GM12878 (cell line): ENCODE measurements at regions not wholly inside any gene's neighbourhood (a gene's known extent, or its start where the extent isn't known, plus 50 kb on each side); places are given as distances from the start of the nearest gene placed in this dataset.

Experiments
- ATAC-seq: fragments of 200-7000 bp; cut with Tn5 transposase; 3 replicates; pipeline ENCODE4 v1.9.1; 2020; ENCODE audit warnings: mild to moderate bottlenecking, moderate library complexity
- BruUV-seq: library from RNA; stranded (reverse); fragments of 400-500 nt; replicated peaks from 2 replicates; lab custom pipeline; 2021; lab: Mats Ljungman, UMichigan
- CTCF ChIA-PET: fragments of 300-600 bp; sonication (Branson Sonifier 250); formaldehyde crosslinking; extraction: SDS; loops from one replicate; lab custom pipeline; 2021; ENCODE audit warnings: inconsistent platforms; lab: Yijun Ruan, JAX
- POLR2A ChIA-PET: fragments of 350-600 bp; formaldehyde crosslinking; extraction: SDS; loops from one replicate; lab custom pipeline; 2021; ENCODE audit warnings: inconsistent platforms; lab: Charles Lee
- RAD21 ChIA-PET: fragments of 300-600 bp; sonication (Branson Sonifier 250); formaldehyde crosslinking; loops from one replicate; lab custom pipeline; 2023; ENCODE audit warnings: antibody characterized with exemption; ENCODE audit not compliant: unreplicated experiment; lab: Charles Lee
- SMC1A ChIA-PET: fragments of 300-600 bp; sonication (Branson Sonifier 250); formaldehyde crosslinking; loops from one replicate; lab custom pipeline; 2023; ENCODE audit not compliant: unreplicated experiment, uncharacterized antibody; lab: Charles Lee
- DNase-seq: peaks from one replicate; pipeline ENCODE4 v3.0.0-alpha.2; 2011; ENCODE audit warnings: low read depth, low spot score
- FAIRE-seq: peaks from 3 replicates; lab custom pipeline; 2011; peaks lifted over from hg19 to GRCh38; lab: Jason Lieb, UNC
- H2AFZ ChIP-seq: 2 replicates; pipeline ENCODE4 v1.6.0; 2011; ENCODE audit warnings: low read depth, low read length, control low read depth; ENCODE audit not compliant: control insufficient read depth
- H3K27ac ChIP-seq: 2 replicates; pipeline ENCODE4 v1.5.1; 2011; ENCODE audit warnings: control low read depth; ENCODE audit not compliant: control insufficient read depth, insufficient read depth
- H3K27me3 ChIP-seq, 2 experiments: replicated peaks in 1 of 2; 2 replicates each; pipeline versions ENCODE4 v1.6.0 to v1.6.1; 2011; ENCODE audit warnings: low read length in 1 of 2; ENCODE audit not compliant: control insufficient read depth in 2 of 2, insufficient read depth in 2 of 2
- H3K36me3 ChIP-seq, 2 experiments: 2 replicates each; pipeline ENCODE4 v1.5.1; 2011; ENCODE audit warnings: low read length in 1 of 2; ENCODE audit not compliant: control insufficient read depth in 2 of 2, insufficient read depth in 2 of 2
- H3K4me1 ChIP-seq: 2 replicates; pipeline ENCODE4 v1.6.1; 2011; ENCODE audit warnings: mild to moderate bottlenecking, low read length, moderate library complexity, mixed read lengths; ENCODE audit not compliant: control insufficient read depth, insufficient read depth
- H3K4me2 ChIP-seq: 2 replicates; pipeline ENCODE4 v1.6.0; 2011; ENCODE audit warnings: control low read depth; ENCODE audit not compliant: control insufficient read depth, insufficient read depth
- H3K4me3 ChIP-seq: fragments of 200-600 bp; sonication (generic); 2 replicates; pipeline ENCODE4 v1.5.1; 2016
- H3K79me2 ChIP-seq: 2 replicates; pipeline ENCODE4 v1.6.0; 2011; ENCODE audit warnings: low read length; ENCODE audit not compliant: control insufficient read depth, insufficient read depth
- H3K9ac ChIP-seq: 2 replicates; pipeline ENCODE4 v1.8.0; 2011; ENCODE audit warnings: low read length, control low read depth, mixed read lengths; ENCODE audit not compliant: control insufficient read depth, insufficient read depth
- H3K9me3 ChIP-seq: replicated peaks from 3 replicates; pipeline ENCODE4 v1.5.1; 2011; ENCODE audit warnings: mild to moderate bottlenecking, low read length; ENCODE audit not compliant: control insufficient read depth, insufficient read depth
- H4K20me1 ChIP-seq: 2 replicates; pipeline ENCODE4 v1.6.0; 2011; ENCODE audit not compliant: control insufficient read depth, insufficient read depth
- CHD4 ChIP-seq: fragments of 200-600 bp; sonication (generic); IDR thresholded peaks from 2 replicates; pipeline ENCODE4 v1.6.1; 2016; ENCODE audit warnings: mild to moderate bottlenecking
- CTCF ChIP-seq, 3 experiments: IDR thresholded peaks in 2 of 3; conservative IDR thresholded peaks in 1 of 3; 2 replicates each; pipeline ENCODE4 v1.5.1; 2011; ENCODE audit warnings: low read depth in 3 of 3, low read length in 3 of 3, mild to moderate bottlenecking in 3 of 3, control low read depth in 2 of 3, moderate library complexity in 2 of 3, inconsistent platforms in 1 of 3, mixed read lengths in 1 of 3; ENCODE audit not compliant: control insufficient read depth in 2 of 3, insufficient read depth in 1 of 3; ENCODE audit errors: extremely low read depth in 1 of 3
- FOXK2 ChIP-seq: fragments of 450-650 bp; IDR thresholded peaks from 2 replicates; pipeline ENCODE4 v1.6.1; 2017; ENCODE audit warnings: mild to moderate bottlenecking, moderate library complexity
- KDM1A ChIP-seq: fragments of 200-600 bp; sonication (generic); IDR thresholded peaks from 2 replicates; pipeline ENCODE4 v1.6.1; 2016; ENCODE audit warnings: borderline replicate concordance
- RAD21 ChIP-seq: IDR thresholded peaks from 2 replicates; pipeline ENCODE4 v1.6.1; 2011; ENCODE audit warnings: mild to moderate bottlenecking, low read depth, low read length, moderate library complexity; ENCODE audit not compliant: insufficient read depth
- SMC3 ChIP-seq: IDR thresholded peaks from 2 replicates; pipeline ENCODE4 v1.6.1; 2011; ENCODE audit warnings: low read length, improper control_type of control experiment, borderline replicate concordance
- WGBS: methylation state at CpG from one replicate; pipeline ENCODE4 v1.1.6; 2016; ENCODE audit warnings: low lambda C conversion rate; ENCODE audit not compliant: insufficient replicate concordance, insufficient coverage; ENCODE audit errors: missing lambda C conversion rate; 5-methylcytosine and 5-hydroxymethylcytosine counted together
- in situ Hi-C: fragments of 300-500 bp; cut with MboI; formaldehyde crosslinking; loops from 9 replicates; pipeline ENCODE4 v1.14.3; 2018; ENCODE audit warnings: mixed read lengths
- intact Hi-C: fragments of 100-400 bp; cut with micrococcal nuclease; formaldehyde crosslinking; loops from one replicate; pipeline ENCODE4 v1.14.2; 2022; ENCODE audit not compliant: unreplicated experiment
- TF ChIP-seq, protein P1 (sequence below): fragments of 450-650 bp; IDR thresholded peaks from 2 replicates; pipeline ENCODE4 v1.6.1; 2016; ENCODE audit warnings: mild to moderate bottlenecking, moderate library complexity, borderline replicate concordance

DNA sequence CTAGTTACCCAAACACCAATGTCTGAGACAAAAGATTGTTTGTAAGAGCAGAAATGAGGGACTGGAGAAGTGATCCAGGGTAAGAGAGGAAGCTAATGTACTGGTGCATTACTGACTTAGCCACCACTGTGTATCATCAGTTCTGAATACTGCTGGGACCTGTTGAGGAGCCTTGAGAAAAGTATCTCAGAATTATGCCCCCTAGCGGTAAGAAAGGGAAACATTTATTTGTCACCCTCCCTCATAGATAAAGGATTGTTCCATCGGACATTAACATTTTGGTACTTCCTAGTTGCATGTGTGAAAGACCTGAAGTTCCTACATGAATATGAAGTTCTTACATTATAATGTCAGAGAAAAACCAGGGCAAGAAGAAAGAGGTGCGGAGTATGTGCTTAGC is 612.5 kb downstream of the FSCB start:
- DNase-seq = no peak
- ATAC-seq = no peak
- RAD21 ChIA-PET = no interaction called here
- TF ChIP-seq SMC3 = peak; percentile 6; the same call in 1 of the 2 replicates
- TF ChIP-seq KDM1A = no peak
- 0 out of 2 replicates have a peak, but pooled peaks have one; percentile 15 for TF ChIP-seq RAD21
- peak; percentile 22 to 39 (median 29); a peak in 4 of 6 replicates for TF ChIP-seq CTCF (IDR thresholded peaks at IDR 0.05 in 2 of 3, conservative IDR thresholded peaks at IDR 0.05 in 1 of 3; ENCODE audit: control insufficient read depth in 2 of 3, extremely low read depth in 1 of 3, insufficient read depth in 1 of 3, low read depth in 3 of 3, low read length in 3 of 3)
- TF ChIP-seq CHD4 = no peak
- TF ChIP-seq, all 136 proteins: peak for 3
- H4K20me1 ChIP-seq = no peaks in the 10 kb centered on the region
- no peaks in the 10 kb centered on the region for H3K36me3 ChIP-seq
- ChIA-PET POLR2A (no interaction called here), CTCF (interaction anchor here (0.5 kb wide), 1 partner anchor 1662 kb away, joined by 3 read pairs; no protein-coding TSS in a partner anchor), SMC1A (no interaction called here)
- peak; percentile 27 for FAIRE-seq
- no TSS peak for BruUV-seq
- H2AFZ ChIP-seq = no peak overlapping the region
- no peak overlapping the region for H3K4me3 ChIP-seq
- no peak overlapping the region for H3K9ac ChIP-seq
- H3K4me2 ChIP-seq = no peak overlapping the region
- no peaks in the 10 kb centered on the region for H3K27me3 ChIP-seq
- no peaks in the 10 kb centered on the region for H3K79me2 ChIP-seq
- no peaks in the 10 kb centered on the region for H3K4me1 ChIP-seq
- H3K9me3 ChIP-seq = no peaks in the 10 kb centered on the region
- intact Hi-C loops = no loop called here
- H3K27ac ChIP-seq = no peak overlapping the region
- in situ Hi-C loops = no loop called here
- WGBS = 25% methylated on average over 3 of the region's 3 CpGs

DNA sequence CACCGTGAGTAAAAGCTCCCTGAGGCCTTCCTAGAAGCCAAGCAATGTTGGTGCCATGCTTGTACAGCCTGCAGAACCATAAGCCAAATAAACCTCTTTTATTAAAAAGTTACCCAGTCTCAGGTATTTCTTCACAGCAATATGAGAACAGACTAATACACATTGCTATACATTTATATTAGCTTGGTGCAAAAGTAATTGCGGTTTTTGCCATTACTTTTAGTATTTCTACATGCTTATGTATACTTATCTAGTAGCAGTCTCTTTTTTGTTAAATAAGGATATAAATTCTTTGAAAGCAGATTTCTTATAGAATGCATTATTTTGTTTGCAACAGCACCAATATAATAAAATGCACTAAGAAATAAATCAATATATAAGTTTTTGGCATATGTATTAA is 619.6 kb downstream of the FSCB start:
- WGBS = 27% methylated on average over 2 of the region's 2 CpGs

More for the DNA sequence above, 619.6 kb downstream of the FSCB start:
- ChIA-PET CTCF (no interaction called here), POLR2A (no interaction called here), SMC1A (no interaction called here), RAD21 (no interaction called here)
- H3K9me3 ChIP-seq = no peaks in the 10 kb centered on the region
- TF ChIP-seq, protein P1, sequence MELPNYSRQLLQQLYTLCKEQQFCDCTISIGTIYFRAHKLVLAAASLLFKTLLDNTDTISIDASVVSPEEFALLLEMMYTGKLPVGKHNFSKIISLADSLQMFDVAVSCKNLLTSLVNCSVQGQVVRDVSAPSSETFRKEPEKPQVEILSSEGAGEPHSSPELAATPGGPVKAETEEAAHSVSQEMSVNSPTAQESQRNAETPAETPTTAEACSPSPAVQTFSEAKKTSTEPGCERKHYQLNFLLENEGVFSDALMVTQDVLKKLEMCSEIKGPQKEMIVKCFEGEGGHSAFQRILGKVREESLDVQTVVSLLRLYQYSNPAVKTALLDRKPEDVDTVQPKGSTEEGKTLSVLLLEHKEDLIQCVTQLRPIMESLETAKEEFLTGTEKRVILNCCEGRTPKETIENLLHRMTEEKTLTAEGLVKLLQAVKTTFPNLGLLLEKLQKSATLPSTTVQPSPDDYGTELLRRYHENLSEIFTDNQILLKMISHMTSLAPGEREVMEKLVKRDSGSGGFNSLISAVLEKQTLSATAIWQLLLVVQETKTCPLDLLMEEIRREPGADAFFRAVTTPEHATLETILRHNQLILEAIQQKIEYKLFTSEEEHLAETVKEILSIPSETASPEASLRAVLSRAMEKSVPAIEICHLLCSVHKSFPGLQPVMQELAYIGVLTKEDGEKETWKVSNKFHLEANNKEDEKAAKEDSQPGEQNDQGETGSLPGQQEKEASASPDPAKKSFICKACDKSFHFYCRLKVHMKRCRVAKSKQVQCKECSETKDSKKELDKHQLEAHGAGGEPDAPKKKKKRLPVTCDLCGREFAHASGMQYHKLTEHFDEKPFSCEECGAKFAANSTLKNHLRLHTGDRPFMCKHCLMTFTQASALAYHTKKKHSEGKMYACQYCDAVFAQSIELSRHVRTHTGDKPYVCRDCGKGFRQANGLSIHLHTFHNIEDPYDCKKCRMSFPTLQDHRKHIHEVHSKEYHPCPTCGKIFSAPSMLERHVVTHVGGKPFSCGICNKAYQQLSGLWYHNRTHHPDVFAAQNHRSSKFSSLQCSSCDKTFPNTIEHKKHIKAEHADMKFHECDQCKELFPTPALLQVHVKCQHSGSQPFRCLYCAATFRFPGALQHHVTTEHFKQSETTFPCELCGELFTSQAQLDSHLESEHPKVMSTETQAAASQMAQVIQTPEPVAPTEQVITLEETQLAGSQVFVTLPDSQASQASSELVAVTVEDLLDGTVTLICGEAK = peak; percentile 48; the same call in 1 of the 2 replicates
- no peak for TF ChIP-seq FOXK2
- H3K27me3 ChIP-seq = no peaks in the 10 kb centered on the region
- no peak overlapping the region for H3K9ac ChIP-seq
- no peaks in the 10 kb centered on the region for H3K4me1 ChIP-seq
- no peak overlapping the region for H3K27ac ChIP-seq
- no peaks in the 10 kb centered on the region for H4K20me1 ChIP-seq
- no peak overlapping the region for H2AFZ ChIP-seq
- ATAC-seq = no peak
- no peaks in the 10 kb centered on the region for H3K36me3 ChIP-seq
- H3K79me2 ChIP-seq = no peaks in the 10 kb centered on the region
- FAIRE-seq = no peak
- intact Hi-C loops (no loop called here), in situ Hi-C loops (no loop called here)
- no peak for DNase-seq
- no peak overlapping the region for H3K4me3 ChIP-seq
- H3K4me2 ChIP-seq = no peak overlapping the region
- BruUV-seq = no TSS peak
